DND-41 (cell line): ENCODE measurements at regions not wholly inside any gene's neighbourhood (a gene's known extent, or its start where the extent isn't known, plus 50 kb on each side); places are given as distances from the start of the nearest gene placed in this dataset.

Experiments
- ATAC-seq: fragments of 200-7000 bp; cut with Tn5 transposase; 3 replicates; pipeline ENCODE4 v1.9.1; 2021; ENCODE audit warnings: low read depth; ENCODE audit not compliant: insufficient read depth
- DNase-seq: peaks from one replicate; pipeline ENCODE4 v3.0.0-alpha.2; 2020
- H2AFZ ChIP-seq: 2 replicates; pipeline ENCODE4 v1.6.0; 2012; ENCODE audit warnings: low read depth, low read length
- H3K27ac ChIP-seq: 2 replicates; pipeline ENCODE4 v1.5.1; 2012; ENCODE audit warnings: low read length, inconsistent platforms
- H3K27me3 ChIP-seq: fragments of 200-600 bp; sonication (generic); 2 replicates; pipeline ENCODE4 v1.6.0; 2012; ENCODE audit warnings: low read length, mild to moderate bottlenecking, inconsistent platforms; ENCODE audit not compliant: insufficient read depth, poor library complexity
- H3K36me3 ChIP-seq: 2 replicates; pipeline ENCODE4 v1.5.1; 2012; ENCODE audit warnings: low read length, inconsistent platforms; ENCODE audit not compliant: insufficient read depth
- H3K4me1 ChIP-seq: 2 replicates; pipeline ENCODE4 v1.5.1; 2012; ENCODE audit warnings: mild to moderate bottlenecking, low read length; ENCODE audit not compliant: insufficient read depth
- H3K4me2 ChIP-seq: 2 replicates; pipeline ENCODE4 v1.6.0; 2012; ENCODE audit warnings: mild to moderate bottlenecking, moderate library complexity, low read length, inconsistent platforms; ENCODE audit not compliant: insufficient read depth
- H3K4me3 ChIP-seq, 2 experiments: fragments of 200-600 bp in 1 of 2; shearing (Covaris generic) in 1 of 2; 2 replicates each; pipeline ENCODE4 v1.5.1; 2012 to 2016; ENCODE audit warnings: inconsistent platforms in 2 of 2, low read length in 2 of 2, mild to moderate bottlenecking in 2 of 2, low read depth in 1 of 2, moderate library complexity in 1 of 2
- H3K79me2 ChIP-seq: 2 replicates; pipeline ENCODE4 v1.6.0; 2012; ENCODE audit warnings: low read length, inconsistent platforms; ENCODE audit not compliant: insufficient read depth
- H3K9ac ChIP-seq: 2 replicates; pipeline ENCODE4 v1.6.0; 2012; ENCODE audit warnings: low read depth, mild to moderate bottlenecking, inconsistent platforms, low read length, moderate library complexity
- H3K9me3 ChIP-seq: 2 replicates; pipeline ENCODE4 v1.5.1; 2012; ENCODE audit warnings: low read length, moderate library complexity, mild to moderate bottlenecking, inconsistent platforms; ENCODE audit not compliant: insufficient read depth, severe bottlenecking
- H4K20me1 ChIP-seq: 2 replicates; pipeline ENCODE4 v1.6.0; 2012; ENCODE audit warnings: low read length; ENCODE audit not compliant: insufficient read depth
- EZH2 ChIP-seq: IDR thresholded peaks from 3 replicates; pipeline ENCODE4 v1.6.1; 2012; ENCODE audit warnings: borderline replicate concordance, low read depth, mild to moderate bottlenecking, moderate library complexity, low read length, inconsistent platforms; ENCODE audit not compliant: severe bottlenecking
- TF ChIP-seq, protein P1 (sequence below): IDR thresholded peaks from 2 replicates; pipeline ENCODE4 v1.5.1; 2012; ENCODE audit warnings: borderline replicate concordance, low read length, moderate library complexity, mild to moderate bottlenecking; ENCODE audit not compliant: poor library complexity, severe bottlenecking; ENCODE audit errors: extremely low read depth

DNA sequence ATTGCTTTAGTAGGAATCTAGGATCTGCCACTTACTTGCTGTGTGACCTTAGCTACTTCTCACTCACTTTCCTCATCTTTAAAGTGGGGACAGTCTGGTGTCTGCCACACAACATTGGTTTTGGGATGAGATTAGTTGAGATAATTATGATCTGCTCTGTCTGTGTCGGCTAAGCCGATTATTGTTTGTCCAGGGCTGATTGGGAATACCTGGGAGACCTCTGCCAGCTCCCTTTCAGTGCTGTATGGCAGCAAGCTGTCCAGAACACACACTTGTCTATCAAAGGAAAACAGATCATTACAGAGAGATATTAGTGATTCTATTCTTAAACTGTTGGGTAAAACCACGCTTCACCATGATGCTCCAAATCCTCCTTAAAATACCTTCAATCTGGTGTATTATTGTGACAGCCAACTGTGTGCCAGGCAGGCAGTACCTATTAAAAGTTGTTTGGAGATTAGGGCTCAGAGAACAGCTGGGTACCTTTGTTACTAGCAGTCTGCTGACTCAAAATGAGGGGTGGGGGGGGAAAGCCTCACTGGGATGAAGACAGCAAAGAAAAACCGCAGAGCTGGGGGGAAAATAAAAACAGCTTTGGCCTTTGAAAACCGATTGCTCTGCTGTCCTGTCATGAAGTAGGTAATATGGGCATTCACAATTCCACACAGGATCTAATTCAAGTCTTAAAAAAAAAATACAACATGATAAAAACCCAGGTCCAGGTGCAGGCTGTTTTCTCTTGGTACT lies 458.4 kb upstream of the C9orf72 start:
- Histone ChIP-seq H4K20me1 (no peaks in the 10 kb centered on the region), H3K36me3 (no peaks in the 10 kb centered on the region), H3K4me3 (no peak overlapping the region), H3K4me1 (no peaks in the 10 kb centered on the region), H3K27ac (no peak overlapping the region), H3K79me2 (no peaks in the 10 kb centered on the region), H3K9ac (no peak overlapping the region), H2AFZ (no peak overlapping the region), H3K4me2 (no peak overlapping the region), H3K9me3 (no peaks in the 10 kb centered on the region), H3K27me3 (no peaks in the 10 kb centered on the region)
- DNase-seq (no peak), ATAC-seq (no peak)
- TF ChIP-seq EZH2: no peak
- TF ChIP-seq, protein P1, sequence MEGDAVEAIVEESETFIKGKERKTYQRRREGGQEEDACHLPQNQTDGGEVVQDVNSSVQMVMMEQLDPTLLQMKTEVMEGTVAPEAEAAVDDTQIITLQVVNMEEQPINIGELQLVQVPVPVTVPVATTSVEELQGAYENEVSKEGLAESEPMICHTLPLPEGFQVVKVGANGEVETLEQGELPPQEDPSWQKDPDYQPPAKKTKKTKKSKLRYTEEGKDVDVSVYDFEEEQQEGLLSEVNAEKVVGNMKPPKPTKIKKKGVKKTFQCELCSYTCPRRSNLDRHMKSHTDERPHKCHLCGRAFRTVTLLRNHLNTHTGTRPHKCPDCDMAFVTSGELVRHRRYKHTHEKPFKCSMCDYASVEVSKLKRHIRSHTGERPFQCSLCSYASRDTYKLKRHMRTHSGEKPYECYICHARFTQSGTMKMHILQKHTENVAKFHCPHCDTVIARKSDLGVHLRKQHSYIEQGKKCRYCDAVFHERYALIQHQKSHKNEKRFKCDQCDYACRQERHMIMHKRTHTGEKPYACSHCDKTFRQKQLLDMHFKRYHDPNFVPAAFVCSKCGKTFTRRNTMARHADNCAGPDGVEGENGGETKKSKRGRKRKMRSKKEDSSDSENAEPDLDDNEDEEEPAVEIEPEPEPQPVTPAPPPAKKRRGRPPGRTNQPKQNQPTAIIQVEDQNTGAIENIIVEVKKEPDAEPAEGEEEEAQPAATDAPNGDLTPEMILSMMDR: no peak

DNA sequence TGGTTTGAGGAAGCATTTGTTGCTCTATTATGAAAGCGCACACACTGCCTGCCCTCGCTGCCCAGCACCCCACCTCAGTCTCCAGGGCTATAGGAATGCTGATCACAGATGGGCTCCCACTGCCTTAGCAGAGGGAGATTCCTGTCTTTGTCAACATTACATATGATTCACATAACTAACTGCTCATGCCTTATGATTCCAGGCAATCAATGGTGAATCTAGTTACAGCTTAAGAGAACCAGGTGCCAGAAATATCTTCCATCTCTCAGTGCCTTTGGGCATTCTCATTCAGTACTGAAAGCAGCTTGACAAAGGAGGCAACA lies 458.9 kb upstream of the C9orf72 start:
- Histone ChIP-seq H3K79me2 (no peaks in the 10 kb centered on the region), H2AFZ (no peak overlapping the region), H3K4me3 (no peak overlapping the region), H3K9ac (no peak overlapping the region), H3K36me3 (no peaks in the 10 kb centered on the region), H4K20me1 (no peaks in the 10 kb centered on the region), H3K9me3 (no peaks in the 10 kb centered on the region), H3K27ac (no peak overlapping the region), H3K4me1 (no peaks in the 10 kb centered on the region), H3K4me2 (no peak overlapping the region), H3K27me3 (no peaks in the 10 kb centered on the region)
- no peak for ATAC-seq
- TF ChIP-seq EZH2: no peak
- TF ChIP-seq, protein P1: no peak
- DNase-seq: no peak

DNA sequence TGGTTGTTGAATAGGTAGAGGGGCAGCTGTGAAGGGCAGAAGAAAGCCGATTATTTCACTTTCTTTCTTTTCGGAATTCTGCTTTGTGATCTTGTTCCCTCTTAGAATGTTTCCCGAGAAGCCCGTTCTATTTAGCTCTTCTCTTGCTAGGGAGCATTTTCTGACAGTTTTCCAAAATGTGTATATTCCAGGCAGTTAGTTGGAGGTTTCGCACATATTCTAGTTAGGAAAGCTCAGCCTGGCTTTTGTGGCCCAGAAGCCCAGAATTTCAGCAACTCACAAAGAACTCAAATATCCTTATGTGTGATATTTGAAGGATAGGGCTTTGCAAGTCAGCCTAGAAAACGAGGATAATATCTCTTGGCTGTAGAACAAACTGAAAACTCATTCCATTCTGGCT lies 461.0 kb upstream of the C9orf72 start:
- DNase-seq (no peak), ATAC-seq (no peak)
- H3K4me2 ChIP-seq: no peak overlapping the region
- H3K27me3 ChIP-seq: no peaks in the 10 kb centered on the region
- H3K9ac ChIP-seq: no peak overlapping the region
- TF ChIP-seq, protein P1: no peak
- no peak for TF ChIP-seq EZH2
- no peak overlapping the region for H3K4me3 ChIP-seq
- no peaks in the 10 kb centered on the region for H4K20me1 ChIP-seq
- no peak overlapping the region for H3K27ac ChIP-seq
- H3K4me1 ChIP-seq: no peaks in the 10 kb centered on the region
- H3K9me3 ChIP-seq: no peaks in the 10 kb centered on the region
- H2AFZ ChIP-seq: no peak overlapping the region
- no peaks in the 10 kb centered on the region for H3K79me2 ChIP-seq
- H3K36me3 ChIP-seq: no peaks in the 10 kb centered on the region

DNA sequence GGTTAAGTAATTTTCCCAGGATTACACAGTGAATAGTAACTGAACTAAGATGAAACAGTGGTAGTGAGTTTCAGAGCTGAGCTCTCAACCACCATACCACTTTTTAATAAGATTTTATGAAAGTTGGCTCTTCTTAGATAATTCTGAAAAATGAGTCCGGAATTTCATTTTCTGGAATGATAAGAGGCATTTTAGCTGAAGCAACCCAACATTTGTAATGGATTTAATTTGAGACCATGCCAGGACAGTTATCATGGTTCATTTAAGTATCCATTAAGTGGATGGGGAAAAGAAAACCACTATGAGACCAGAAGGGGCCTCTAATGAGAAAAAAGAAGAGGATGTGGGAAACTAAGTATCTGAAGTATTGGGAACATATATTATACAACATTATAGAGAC lies 464.7 kb upstream of the C9orf72 start:
- Histone ChIP-seq H3K27me3 (no peaks in the 10 kb centered on the region), H3K9ac (no peak overlapping the region), H3K36me3 (no peaks in the 10 kb centered on the region), H3K4me1 (no peaks in the 10 kb centered on the region), H3K27ac (no peak overlapping the region), H3K4me3 (no peak overlapping the region), H3K79me2 (no peaks in the 10 kb centered on the region), H3K9me3 (no peaks in the 10 kb centered on the region), H3K4me2 (no peak overlapping the region), H2AFZ (no peak overlapping the region), H4K20me1 (no peaks in the 10 kb centered on the region)
- no peak for DNase-seq
- no peak for TF ChIP-seq EZH2
- TF ChIP-seq, protein P1: no peak
- ATAC-seq: no peak
